22Rv1 (cell line): ENCODE measurements at regions not wholly inside any gene's neighbourhood (a gene's known extent, or its start where the extent isn't known, plus 50 kb on each side); places are given as distances from the start of the nearest gene placed in this dataset.

ENCODE experiments used
- ZFX ChIP-seq: fragments of 450-650 bp; IDR thresholded peaks from 2 replicates; pipeline ENCODE4 v1.6.1; 2017; ENCODE audit warnings: antibody characterized with exemption, borderline replicate concordance
- TF ChIP-seq, protein P1 (sequence below): fragments of 450-650 bp; IDR thresholded peaks from 2 replicates; pipeline ENCODE4 v1.5.1; 2017; ENCODE audit warnings: mild to moderate bottlenecking

DNA sequence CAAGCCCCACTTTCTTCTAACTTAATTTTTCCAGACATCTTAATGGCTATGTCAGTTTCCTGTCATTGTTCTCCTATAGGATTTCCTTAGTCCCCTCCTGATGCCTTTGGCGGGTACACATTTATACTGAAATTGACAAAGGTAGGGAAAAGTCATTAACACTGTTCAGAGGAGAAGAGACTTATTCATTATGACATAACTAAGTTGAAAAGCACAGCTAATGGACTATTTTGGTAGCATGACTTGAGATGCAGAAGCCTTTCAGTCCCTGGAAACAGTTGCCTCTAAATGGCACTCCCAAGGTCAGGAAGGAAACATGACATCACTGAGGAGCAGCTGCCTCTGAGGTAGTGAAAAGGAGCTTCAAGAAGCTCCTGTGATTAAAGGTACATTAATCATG lies 317.5 kb upstream of the KITLG start:
- TF ChIP-seq, protein P1, sequence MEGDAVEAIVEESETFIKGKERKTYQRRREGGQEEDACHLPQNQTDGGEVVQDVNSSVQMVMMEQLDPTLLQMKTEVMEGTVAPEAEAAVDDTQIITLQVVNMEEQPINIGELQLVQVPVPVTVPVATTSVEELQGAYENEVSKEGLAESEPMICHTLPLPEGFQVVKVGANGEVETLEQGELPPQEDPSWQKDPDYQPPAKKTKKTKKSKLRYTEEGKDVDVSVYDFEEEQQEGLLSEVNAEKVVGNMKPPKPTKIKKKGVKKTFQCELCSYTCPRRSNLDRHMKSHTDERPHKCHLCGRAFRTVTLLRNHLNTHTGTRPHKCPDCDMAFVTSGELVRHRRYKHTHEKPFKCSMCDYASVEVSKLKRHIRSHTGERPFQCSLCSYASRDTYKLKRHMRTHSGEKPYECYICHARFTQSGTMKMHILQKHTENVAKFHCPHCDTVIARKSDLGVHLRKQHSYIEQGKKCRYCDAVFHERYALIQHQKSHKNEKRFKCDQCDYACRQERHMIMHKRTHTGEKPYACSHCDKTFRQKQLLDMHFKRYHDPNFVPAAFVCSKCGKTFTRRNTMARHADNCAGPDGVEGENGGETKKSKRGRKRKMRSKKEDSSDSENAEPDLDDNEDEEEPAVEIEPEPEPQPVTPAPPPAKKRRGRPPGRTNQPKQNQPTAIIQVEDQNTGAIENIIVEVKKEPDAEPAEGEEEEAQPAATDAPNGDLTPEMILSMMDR = no peak
- TF ChIP-seq ZFX = no peak
